Heart left ventricle (tissue), 13 donors: ENCODE measurements at regions not wholly inside any gene's neighbourhood (a gene's known extent, or its start where the extent isn't known, plus 50 kb on each side); places are given as distances from the start of the nearest gene placed in this dataset.

ENCODE experiments used
- POLR2A ChIP-seq, 2 donors: fragments of 450-650 bp; IDR thresholded peaks; one replicate each; pipeline ENCODE4 v1.6.1; 2017; ENCODE audit warnings: antibody characterized with exemption in 2 of 2, mild to moderate bottlenecking in 2 of 2, moderate library complexity in 2 of 2
- TF ChIP-seq, protein P1 (sequence below), 12 donors: fragments of 200-600 bp; sonication (generic) in 4 of 12; IDR thresholded peaks; one replicate each; pipeline versions ENCODE4 v1.5.0 to v1.8.0; 2018 to 2022; ENCODE audit warnings: antibody characterized with exemption in 12 of 12, mild to moderate bottlenecking in 5 of 12
- donor health status: ischemic (EF 13 %, LVEDD 7.1; RV severe dilation, severe dysfunction).
- donor health status: DM: no; HTN: yes; CAD: no.
- donor health status: DM: no; HTN: no; CAD: no.
- donor health status: ischemic (EF 25% LVEDD 6.9; RV normal size, moderate dysfunction).
- donor health status: ischemic (EF 25% LVEDD 5.7; RV mildly dilated, moderate dysfunction).
- donor health status: ischemic (EF 35%, LVEDD 5.7; RV mildly dilated, moderate dysfunction).
- donor health status: nonischemic (EF 11% LVEDD 7.7; RV severe dilation, severe dysfunction).
- donor health status: DM: yes; HTN: yes; CAD: no.
- donor health status: PGD.
- donor health status: ischemic (EF 29% LVEDD 5.4; RV normal size, mild dysfunction).
- donor health status: nonischemic (EF 23%, LVEDD 6.1; RV moderate dilation, normal function).

DNA sequence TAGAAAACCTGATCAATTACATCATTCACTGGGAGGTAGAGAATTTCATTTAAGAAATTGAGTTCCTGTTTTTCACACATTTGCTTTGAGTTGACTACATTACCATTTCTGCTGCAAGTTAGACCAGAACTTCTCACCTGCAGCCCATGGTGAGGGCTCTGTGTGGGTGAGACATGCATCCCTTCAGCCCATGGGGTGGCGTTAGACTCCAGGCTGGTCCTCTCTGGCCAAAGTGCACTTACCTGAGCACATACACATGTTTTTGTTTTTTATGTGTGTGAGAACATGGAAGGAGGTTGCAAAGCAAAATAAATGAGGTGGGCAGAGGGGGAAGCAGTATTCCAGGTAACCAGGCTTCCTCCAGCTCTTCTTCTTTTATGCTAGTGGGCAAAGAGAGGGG is 470.2 kb downstream of the PMP22 start:
- TF ChIP-seq, protein P1, sequence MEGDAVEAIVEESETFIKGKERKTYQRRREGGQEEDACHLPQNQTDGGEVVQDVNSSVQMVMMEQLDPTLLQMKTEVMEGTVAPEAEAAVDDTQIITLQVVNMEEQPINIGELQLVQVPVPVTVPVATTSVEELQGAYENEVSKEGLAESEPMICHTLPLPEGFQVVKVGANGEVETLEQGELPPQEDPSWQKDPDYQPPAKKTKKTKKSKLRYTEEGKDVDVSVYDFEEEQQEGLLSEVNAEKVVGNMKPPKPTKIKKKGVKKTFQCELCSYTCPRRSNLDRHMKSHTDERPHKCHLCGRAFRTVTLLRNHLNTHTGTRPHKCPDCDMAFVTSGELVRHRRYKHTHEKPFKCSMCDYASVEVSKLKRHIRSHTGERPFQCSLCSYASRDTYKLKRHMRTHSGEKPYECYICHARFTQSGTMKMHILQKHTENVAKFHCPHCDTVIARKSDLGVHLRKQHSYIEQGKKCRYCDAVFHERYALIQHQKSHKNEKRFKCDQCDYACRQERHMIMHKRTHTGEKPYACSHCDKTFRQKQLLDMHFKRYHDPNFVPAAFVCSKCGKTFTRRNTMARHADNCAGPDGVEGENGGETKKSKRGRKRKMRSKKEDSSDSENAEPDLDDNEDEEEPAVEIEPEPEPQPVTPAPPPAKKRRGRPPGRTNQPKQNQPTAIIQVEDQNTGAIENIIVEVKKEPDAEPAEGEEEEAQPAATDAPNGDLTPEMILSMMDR (IDR thresholded peaks at IDR 0.05), result no peak
- TF ChIP-seq POLR2A (IDR thresholded peaks at IDR 0.05), result no peak
